GM18858 (cell line): ENCODE measurements at regions not wholly inside any gene's neighbourhood (a gene's known extent, or its start where the extent isn't known, plus 50 kb on each side); places are given as distances from the start of the nearest gene placed in this dataset.

Source experiments
- ATAC-seq: cut with Tn5 transposase; IDR thresholded peaks from one replicate; pipeline ENCODE4 v1.9.1; 2021; ENCODE audit not compliant: unreplicated experiment

DNA sequence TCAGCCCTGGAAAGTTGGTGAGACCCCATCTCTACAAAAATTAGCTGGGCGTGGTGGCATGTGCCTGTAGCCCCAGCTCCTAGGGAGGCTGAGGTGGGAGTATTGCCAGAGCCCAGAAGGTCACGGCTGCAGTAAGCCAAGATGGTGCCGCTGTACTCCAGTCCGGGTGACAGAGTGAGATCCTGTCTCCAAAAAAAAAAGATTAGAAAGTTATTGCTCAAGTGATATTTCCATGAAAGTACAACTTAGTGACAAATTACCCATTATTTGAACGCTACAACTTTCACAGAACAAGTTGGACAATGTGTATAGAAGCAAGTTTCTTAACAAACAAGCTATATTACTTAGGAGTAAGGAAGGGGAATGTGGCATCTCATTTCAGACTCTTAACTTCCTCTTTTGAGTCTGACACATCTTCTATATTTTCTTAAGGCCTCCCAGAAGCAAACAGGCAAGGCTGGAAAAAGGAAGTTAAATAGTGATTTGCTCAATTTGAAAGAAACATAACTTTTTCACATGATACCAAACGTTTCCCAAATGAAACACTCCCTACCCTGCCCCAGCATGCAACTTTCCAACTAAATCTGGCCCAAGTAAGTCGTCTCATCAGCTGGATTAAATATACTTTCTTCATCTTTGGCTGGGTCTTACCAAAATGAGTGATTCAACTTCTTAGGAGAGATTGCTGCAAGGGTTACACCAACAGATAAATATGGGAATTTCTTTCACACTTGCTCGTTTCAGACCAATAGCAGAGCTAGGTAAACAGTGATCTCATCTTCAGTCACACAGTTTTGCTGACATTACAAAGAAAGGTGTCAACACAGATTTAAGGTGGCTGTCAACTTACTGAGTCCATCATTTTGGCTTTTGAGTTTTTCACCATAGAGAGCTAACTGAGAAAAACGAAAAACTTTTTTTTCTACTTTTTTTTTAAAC, 66.3 kb upstream of the KLF6 start:
- ATAC-seq, result peak; percentile 26

DNA sequence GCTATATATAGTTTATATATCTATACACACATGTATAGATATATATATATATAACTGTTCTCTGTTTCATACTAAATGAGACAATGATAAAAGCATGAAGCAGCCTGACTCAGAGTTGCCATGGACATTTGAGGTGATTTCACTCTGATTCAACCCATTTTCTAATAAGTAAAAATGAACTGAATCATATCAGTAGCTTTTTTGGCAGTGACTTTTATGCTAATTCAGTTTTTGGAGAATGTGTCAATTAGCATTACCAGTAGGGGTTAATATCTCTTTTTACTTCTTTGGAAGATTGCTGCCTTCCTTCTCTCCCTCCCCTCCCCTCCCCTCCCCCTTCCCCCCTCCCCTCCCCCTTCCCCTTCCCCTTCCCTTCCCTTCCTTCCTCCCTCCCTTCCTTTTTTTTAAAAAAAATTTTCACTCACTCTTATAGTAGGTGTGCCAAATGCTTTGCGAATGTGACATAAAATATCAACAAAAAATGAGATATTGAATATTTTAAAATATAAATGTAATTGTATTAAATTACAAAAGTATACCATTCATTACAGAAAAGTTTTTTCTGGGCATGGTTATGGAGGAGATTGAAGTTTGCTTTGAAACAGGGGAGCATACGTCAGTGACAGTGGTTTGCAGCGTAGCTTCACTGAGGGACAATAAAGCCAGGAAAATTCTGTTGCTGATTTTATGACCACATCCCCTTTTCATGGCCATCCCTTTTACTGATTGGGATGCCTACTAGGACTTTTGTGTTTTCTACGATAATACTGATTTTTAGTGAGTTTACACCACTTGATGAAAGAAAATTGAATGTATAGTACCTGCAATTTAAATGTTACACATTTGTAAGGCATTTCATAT, 64.0 kb upstream of the KLF6 start:
- ATAC-seq, result no peak

DNA sequence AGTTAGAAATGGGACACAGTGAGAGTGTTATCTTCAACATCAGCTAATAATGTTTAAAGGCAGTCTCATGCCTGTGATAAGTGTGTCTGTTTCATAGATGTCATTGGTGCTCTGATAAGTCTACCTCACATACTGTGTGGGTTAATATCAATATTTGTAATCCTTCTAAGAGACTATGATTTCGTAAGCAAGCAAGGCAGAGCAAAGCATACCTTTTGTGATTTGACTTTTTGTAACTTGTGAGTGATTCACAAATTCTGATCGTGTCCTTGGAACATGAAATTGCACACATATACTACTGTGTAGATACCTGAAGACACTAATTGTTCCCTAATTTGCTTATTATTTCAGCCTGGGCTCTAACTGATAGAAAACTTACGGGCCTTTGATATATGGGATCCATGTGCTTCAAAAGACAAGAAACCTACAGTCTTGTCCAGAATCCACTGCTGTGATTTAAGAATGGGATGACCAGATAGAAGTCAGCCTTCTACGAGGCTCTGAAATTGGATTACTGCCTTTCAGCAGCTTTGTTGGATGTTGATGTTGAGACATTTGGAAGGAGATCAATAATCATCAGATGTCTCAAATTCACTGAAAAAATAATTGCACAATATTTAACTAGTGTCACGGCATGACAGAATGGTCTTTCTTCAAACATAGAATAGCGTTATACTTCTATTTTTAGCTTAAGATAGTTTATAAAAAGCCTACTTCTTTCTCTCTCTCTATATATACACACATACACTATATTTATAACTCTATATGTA, 63.2 kb upstream of the KLF6 start:
- ATAC-seq, result no peak

DNA sequence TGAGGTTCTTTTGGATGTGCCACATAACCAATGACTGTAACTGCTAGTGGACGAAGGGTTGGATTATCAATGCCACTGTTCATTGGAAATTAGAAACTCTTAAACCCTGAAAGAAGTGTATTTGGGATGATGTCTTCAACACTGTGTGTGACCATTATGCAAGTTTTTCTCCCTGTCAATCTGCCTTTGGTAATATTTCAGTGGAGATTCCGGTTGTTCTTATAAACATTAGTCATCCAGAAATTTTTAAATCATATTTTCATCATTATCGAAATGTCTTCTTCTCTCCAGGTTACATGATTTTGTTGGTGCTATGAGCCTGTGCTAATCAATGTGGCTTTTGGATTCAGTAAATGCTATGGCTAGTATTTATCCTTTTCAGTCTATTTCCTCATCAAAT, 61.7 kb upstream of the KLF6 start:
- no peak for ATAC-seq

DNA sequence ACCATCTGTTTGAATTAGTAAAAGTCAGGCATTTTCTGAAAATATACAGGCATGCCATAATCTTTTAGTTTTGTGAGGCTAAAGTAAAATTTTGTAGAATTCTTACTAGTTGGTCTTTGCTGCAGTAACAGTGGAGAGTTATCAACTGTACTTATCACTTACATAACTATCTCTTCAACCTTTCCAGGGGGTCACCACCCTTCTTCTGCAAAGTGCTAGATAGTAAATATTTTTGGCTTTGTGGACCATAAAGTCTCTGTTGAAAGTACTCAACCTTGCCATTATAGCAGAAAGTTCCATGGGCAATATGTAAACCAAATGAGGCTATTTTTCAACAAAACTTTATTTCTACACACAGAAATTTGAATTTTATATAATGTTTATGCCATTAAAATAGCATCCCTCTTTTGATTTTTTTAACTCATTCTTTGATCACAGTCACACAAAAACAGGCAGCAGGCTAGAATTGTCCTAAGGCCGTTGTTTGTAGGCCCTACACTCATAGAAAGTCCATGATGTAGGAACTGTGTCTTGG, 59.5 kb upstream of the KLF6 start:
- ATAC-seq, result no peak

DNA sequence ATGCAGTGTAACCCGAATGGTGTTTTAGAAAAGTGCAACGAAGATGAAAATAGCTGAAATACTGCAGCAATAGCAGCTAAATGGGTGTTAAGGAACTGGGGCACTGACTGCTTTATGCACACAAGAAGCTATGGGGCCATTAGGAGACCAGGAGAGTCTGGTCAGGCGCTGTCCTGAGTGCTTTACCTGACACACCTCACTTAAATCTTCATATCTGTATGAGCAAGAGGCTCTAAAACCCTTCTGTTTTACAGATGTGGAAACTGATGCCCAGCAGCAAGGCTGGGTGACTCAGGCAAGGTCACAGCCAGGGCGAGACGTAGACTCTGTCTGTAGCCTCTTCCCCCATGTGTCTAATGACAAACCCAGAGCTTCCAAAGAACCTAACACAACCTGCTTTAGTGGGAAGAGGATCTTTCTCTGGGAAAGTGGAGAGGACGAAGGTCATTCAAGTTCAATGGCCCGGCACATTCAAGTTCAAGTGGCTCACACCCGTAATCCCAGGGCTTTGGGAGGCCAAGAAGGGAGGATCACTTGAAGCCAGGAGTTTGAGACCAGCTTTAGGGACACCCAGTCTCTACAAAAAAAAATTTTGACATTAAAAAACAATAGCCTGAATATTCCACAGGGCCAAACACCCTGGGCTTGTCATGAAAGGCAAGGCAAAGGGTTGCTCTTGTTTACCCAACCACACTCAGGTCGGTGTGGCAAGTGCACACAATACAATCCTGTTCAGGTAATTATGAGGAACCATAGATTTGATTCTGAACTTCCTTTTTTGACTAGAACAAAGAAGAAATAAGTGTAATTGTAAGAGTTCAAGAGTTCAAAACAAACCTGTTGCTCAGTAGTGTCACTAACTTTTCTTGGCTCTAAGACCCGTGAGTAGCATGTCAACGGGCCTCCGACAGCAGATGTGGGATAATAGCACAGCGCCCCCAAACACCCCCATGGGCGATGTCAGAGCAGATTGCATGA, 53.7 kb upstream of the KLF6 start:
- no peak for ATAC-seq

DNA sequence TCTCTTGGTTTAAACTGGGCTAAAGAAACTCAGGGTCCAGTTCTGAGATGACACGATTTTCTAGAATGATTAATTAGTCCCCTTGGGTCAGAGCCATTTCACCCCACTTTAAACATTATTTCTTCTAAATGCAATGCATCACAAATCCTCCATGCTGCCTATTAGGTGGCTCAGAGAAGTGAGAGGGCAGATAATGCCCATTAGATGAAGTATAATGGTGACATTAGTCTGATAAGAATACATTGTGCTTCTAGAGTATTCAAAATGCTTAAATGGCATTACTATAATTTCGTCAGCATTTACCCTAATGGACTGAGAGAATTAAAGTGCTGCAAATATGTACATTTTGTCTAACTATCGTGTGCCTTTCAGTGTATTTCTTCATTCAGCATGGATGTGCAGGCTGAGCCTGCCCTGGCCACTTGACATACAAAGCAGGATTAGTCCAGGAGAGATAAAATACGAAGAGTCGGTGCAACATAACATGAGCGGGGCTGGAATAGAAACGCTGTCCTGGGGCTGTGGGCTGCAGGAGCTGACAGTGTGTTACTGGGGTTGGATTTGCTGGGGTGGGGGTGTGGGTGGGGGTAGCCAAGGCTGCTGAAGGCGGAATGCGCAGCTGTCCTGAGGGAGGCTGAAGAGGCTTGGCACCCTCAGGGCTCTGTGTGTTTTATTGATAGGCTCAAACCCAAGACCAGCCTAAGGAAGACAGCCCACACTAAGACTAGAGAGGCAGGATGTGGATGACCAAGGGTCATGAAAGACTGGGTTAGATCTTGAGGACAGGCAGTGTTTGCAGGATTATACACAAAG, 52.8 kb upstream of the KLF6 start:
- no peak for ATAC-seq

DNA sequence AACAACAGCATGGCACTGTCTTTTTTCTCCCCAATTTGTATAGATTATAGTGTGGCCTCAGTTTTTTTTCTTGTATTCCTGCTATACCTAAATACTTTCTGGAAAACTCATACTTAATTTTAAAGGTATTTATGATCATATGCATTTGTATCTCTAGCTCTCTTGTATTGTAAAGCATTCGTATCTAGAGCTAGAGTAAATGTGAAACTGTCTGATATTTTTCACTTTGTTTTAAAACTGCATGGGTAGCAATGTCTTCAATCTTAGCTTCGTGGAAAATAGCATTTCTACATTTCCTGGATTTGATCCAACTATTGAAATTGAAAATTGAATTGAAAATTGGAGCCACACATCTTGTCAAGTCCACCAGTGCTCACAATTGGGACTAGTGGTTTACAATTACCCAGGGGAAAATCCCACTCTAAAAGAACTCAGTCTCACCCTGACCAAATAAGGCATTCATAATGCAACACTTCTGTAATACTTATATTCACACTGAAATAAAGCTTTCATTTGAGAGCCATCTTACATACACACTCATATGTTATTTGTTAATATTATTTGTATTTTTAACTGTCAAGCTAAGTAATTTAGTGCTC, 51.3 kb upstream of the KLF6 start:
- peak; percentile 69 for ATAC-seq

DNA sequence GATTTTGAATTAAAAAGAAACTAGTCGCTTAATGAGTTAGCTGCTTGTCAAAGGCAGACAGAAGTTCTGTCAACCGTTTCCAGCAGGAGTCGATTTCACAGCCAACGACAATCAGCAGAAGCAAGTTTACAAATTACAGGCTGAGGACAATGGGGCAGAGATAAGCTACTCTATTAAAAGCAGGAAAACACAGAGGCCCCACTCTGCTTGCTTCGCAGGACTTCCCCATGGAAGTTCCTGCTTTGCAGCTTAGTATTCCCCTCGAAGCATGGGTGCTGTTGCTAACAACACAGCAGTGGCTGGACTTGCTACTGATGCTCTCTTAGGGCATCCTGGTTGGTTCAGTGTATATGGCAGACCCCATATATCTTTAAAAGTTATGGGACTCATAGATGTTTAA, 50.8 kb upstream of the KLF6 start:
- ATAC-seq, result no peak

DNA sequence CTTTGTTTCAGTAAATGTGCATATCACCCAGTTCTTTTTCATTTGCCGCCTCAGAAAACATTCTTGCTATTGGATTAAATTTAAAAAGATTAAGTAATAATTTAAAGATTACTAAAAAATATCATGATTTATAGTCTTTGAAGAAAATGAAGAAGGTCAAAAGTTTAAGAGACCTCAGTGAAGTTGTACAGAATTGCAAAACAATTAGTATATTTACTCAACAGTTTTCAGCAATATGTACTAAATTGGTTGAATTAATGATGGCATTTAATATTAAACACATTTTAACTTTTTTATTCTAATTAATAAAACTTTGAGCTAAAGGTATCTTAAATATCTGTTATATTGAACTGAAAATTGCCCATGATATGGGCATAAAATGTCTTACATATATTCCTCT, 49.9 kb upstream of the KLF6 start:
- no peak for ATAC-seq
